ENCODE measurements at regions not wholly inside any gene's neighbourhood (a gene's known extent, or its start where the extent isn't known, plus 50 kb on each side); places are given as distances from the start of the nearest gene placed in this dataset.

DNA sequence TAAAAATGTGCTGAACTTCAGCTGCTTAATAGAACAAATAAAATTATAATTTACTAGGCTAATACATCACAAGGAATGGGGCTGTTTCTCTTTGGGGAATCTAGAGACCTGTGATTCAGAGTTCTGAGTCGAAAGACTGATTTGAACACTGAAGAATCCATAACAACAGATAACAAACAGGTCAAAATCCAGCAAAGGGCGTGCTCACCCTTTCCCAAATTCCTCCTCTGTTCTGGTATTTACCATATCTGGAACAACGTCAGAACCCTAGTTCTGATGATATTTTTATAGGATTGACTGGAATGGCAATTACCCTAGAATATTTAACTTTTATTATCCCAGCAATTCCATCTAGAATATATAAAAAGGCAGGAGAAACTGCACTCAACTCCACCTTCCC, 66.0 kb upstream of the ITGA6 start:
- Histone ChIP-seq H3K27me3 (ENCODE audit: insufficient read depth, low read length, poor library complexity) (no peaks in the 10 kb centered on the region), H2AFZ (ENCODE audit: low read depth, low read length) (no peak overlapping the region), H3K4me3 (ENCODE audit: low read depth in 1 of 2, low read length in 2 of 2) (no peak overlapping the region), H3K9me3 (ENCODE audit: insufficient read depth, low read length, severe bottlenecking) (no peaks in the 10 kb centered on the region), H3K79me2 (ENCODE audit: insufficient read depth, low read length) (no peaks in the 10 kb centered on the region), H3K9ac (ENCODE audit: low read depth, low read length) (no peak overlapping the region), H3K27ac (ENCODE audit: low read length) (no peak overlapping the region), H4K20me1 (ENCODE audit: insufficient read depth, low read length) (no peaks in the 10 kb centered on the region), H3K36me3 (ENCODE audit: insufficient read depth, low read length) (no peaks in the 10 kb centered on the region), H3K4me1 (ENCODE audit: insufficient read depth, low read length) (no peaks in the 10 kb centered on the region), H3K4me2 (ENCODE audit: insufficient read depth, low read length) (no peak overlapping the region)
- TF ChIP-seq CTCF (IDR thresholded peaks at IDR 0.05; ENCODE audit: borderline replicate concordance, extremely low read depth, low read length, poor library complexity, severe bottlenecking) (no peak), EZH2 (IDR thresholded peaks at IDR 0.05; ENCODE audit: borderline replicate concordance, low read depth, low read length, severe bottlenecking) (no peak)
- no peak for DNase-seq
- ATAC-seq (ENCODE audit: insufficient read depth, low read depth), result no peak

- H3K9ac ChIP-seq (ENCODE audit: low read depth, low read length), result no peak overlapping the region
- no peak for ATAC-seq (ENCODE audit: insufficient read depth, low read depth)
- no peaks in the 10 kb centered on the region for H3K36me3 ChIP-seq (ENCODE audit: insufficient read depth, low read length)
- H3K27ac ChIP-seq (ENCODE audit: low read length), result no peak overlapping the region
- H2AFZ ChIP-seq (ENCODE audit: low read depth, low read length), result no peak overlapping the region
- no peaks in the 10 kb centered on the region for H3K4me1 ChIP-seq (ENCODE audit: insufficient read depth, low read length)
- no peaks in the 10 kb centered on the region for H3K79me2 ChIP-seq (ENCODE audit: insufficient read depth, low read length)
- DNase-seq, result no peak
- no peak overlapping the region for H3K4me2 ChIP-seq (ENCODE audit: insufficient read depth, low read length)
- no peaks in the 10 kb centered on the region for H3K27me3 ChIP-seq (ENCODE audit: insufficient read depth, low read length, poor library complexity)
- TF ChIP-seq CTCF (IDR thresholded peaks at IDR 0.05; ENCODE audit: borderline replicate concordance, extremely low read depth, low read length, poor library complexity, severe bottlenecking) (no peak), EZH2 (IDR thresholded peaks at IDR 0.05; ENCODE audit: borderline replicate concordance, low read depth, low read length, severe bottlenecking) (no peak)
- no peaks in the 10 kb centered on the region for H3K9me3 ChIP-seq (ENCODE audit: insufficient read depth, low read length, severe bottlenecking)
- H3K4me3 ChIP-seq (ENCODE audit: low read depth in 1 of 2, low read length in 2 of 2), result no peak overlapping the region
- no peaks in the 10 kb centered on the region for H4K20me1 ChIP-seq (ENCODE audit: insufficient read depth, low read length)
These were observed 65.5 kb upstream of the ITGA6 start for GRCh38 chr2:172361840-172362239.

DNA sequence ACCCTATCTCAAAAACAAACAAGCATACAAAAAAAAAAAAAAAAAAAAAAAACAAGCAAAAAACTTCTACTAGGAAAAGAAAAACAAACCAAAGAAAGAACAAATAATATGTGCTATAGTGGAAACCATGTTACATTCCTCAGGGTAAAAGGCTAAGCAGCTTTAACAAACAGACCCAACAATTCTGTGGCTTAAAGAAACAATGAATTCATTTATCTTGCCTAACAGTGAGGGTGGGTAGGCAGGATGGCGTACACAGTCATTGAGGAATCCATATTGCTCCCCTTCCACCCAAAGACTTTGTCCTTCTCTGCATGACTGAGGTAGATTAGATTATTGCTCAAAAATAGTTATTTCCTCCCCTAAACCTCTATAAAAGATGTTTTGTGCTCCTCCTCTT, 63.1 kb upstream of the ITGA6 start:
- Histone ChIP-seq H2AFZ (ENCODE audit: low read depth, low read length) (no peak overlapping the region), H3K9ac (ENCODE audit: low read depth, low read length) (no peak overlapping the region), H3K79me2 (ENCODE audit: insufficient read depth, low read length) (no peaks in the 10 kb centered on the region), H3K4me3 (ENCODE audit: low read depth in 1 of 2, low read length in 2 of 2) (no peak overlapping the region), H3K4me2 (ENCODE audit: insufficient read depth, low read length) (no peak overlapping the region), H3K27ac (ENCODE audit: low read length) (no peak overlapping the region), H3K36me3 (ENCODE audit: insufficient read depth, low read length) (no peaks in the 10 kb centered on the region), H3K4me1 (ENCODE audit: insufficient read depth, low read length) (no peaks in the 10 kb centered on the region), H4K20me1 (ENCODE audit: insufficient read depth, low read length) (no peaks in the 10 kb centered on the region), H3K27me3 (ENCODE audit: insufficient read depth, low read length, poor library complexity) (no peaks in the 10 kb centered on the region), H3K9me3 (ENCODE audit: insufficient read depth, low read length, severe bottlenecking) (no peaks in the 10 kb centered on the region)
- ATAC-seq (ENCODE audit: insufficient read depth, low read depth) (no peak), DNase-seq (no peak)
- TF ChIP-seq CTCF (IDR thresholded peaks at IDR 0.05; ENCODE audit: borderline replicate concordance, extremely low read depth, low read length, poor library complexity, severe bottlenecking) (no peak), EZH2 (IDR thresholded peaks at IDR 0.05; ENCODE audit: borderline replicate concordance, low read depth, low read length, severe bottlenecking) (no peak)

- no peaks in the 10 kb centered on the region for H4K20me1 ChIP-seq (ENCODE audit: insufficient read depth, low read length)
- H3K9me3 ChIP-seq (ENCODE audit: insufficient read depth, low read length, severe bottlenecking), result no peaks in the 10 kb centered on the region
- H2AFZ ChIP-seq (ENCODE audit: low read depth, low read length), result no peak overlapping the region
- no peaks in the 10 kb centered on the region for H3K79me2 ChIP-seq (ENCODE audit: insufficient read depth, low read length)
- no peak overlapping the region for H3K27ac ChIP-seq (ENCODE audit: low read length)
- ATAC-seq (ENCODE audit: insufficient read depth, low read depth) (no peak), DNase-seq (no peak)
- H3K27me3 ChIP-seq (ENCODE audit: insufficient read depth, low read length, poor library complexity), result no peaks in the 10 kb centered on the region
- TF ChIP-seq EZH2 (IDR thresholded peaks at IDR 0.05; ENCODE audit: borderline replicate concordance, low read depth, low read length, severe bottlenecking), result no peak
- no peak for TF ChIP-seq CTCF (IDR thresholded peaks at IDR 0.05; ENCODE audit: borderline replicate concordance, extremely low read depth, low read length, poor library complexity, severe bottlenecking)
- no peak overlapping the region for H3K9ac ChIP-seq (ENCODE audit: low read depth, low read length)
- H3K4me3 ChIP-seq (ENCODE audit: low read depth in 1 of 2, low read length in 2 of 2), result no peak overlapping the region
- no peak overlapping the region for H3K4me2 ChIP-seq (ENCODE audit: insufficient read depth, low read length)
- no peaks in the 10 kb centered on the region for H3K36me3 ChIP-seq (ENCODE audit: insufficient read depth, low read length)
- H3K4me1 ChIP-seq (ENCODE audit: insufficient read depth, low read length), result peaks cover 6% of the 10 kb centered on the region; the same call in 1 of the 2 replicates
These were observed 60.7 kb upstream of the ITGA6 start for GRCh38 chr2:172366596-172367150.
